Effector memory CD4-positive, alpha-beta T cell (primary cell): ENCODE measurements at regions not wholly inside any gene's neighbourhood (a gene's known extent, or its start where the extent isn't known, plus 50 kb on each side); places are given as distances from the start of the nearest gene placed in this dataset.

Source experiments
- DNase-seq, 3 donors: peaks; one replicate each; pipeline ENCODE4 v3.0.0-alpha.2; 2020
- H3K27ac ChIP-seq: 2 replicates; pipeline ENCODE4 v1.7.0; 2013; ENCODE audit warnings: mild to moderate bottlenecking, low read length, moderate library complexity; ENCODE audit not compliant: insufficient read depth, poor library complexity, severe bottlenecking
- H3K27me3 ChIP-seq: replicated peaks from 2 replicates; pipeline ENCODE4 v1.7.0; 2013; ENCODE audit warnings: mild to moderate bottlenecking, low read length; ENCODE audit not compliant: insufficient read depth, control insufficient read depth, poor library complexity, severe bottlenecking
- H3K36me3 ChIP-seq: 2 replicates; pipeline ENCODE4 v1.7.0; 2013; ENCODE audit warnings: mild to moderate bottlenecking, low read length, moderate library complexity; ENCODE audit not compliant: control insufficient read depth, insufficient read depth
- H3K4me1 ChIP-seq: 2 replicates; pipeline ENCODE4 v1.7.0; 2013; ENCODE audit warnings: low read length, mild to moderate bottlenecking; ENCODE audit not compliant: control insufficient read depth, insufficient read depth, poor library complexity, severe bottlenecking
- H3K4me3 ChIP-seq: 2 replicates; pipeline ENCODE4 v1.7.0; 2013; ENCODE audit warnings: low read length, low read depth, mild to moderate bottlenecking; ENCODE audit not compliant: insufficient read depth, poor library complexity, severe bottlenecking
- H3K9me3 ChIP-seq: 2 replicates; pipeline ENCODE4 v1.7.0; 2013; ENCODE audit warnings: mild to moderate bottlenecking, low read length, moderate library complexity; ENCODE audit not compliant: control insufficient read depth

DNA sequence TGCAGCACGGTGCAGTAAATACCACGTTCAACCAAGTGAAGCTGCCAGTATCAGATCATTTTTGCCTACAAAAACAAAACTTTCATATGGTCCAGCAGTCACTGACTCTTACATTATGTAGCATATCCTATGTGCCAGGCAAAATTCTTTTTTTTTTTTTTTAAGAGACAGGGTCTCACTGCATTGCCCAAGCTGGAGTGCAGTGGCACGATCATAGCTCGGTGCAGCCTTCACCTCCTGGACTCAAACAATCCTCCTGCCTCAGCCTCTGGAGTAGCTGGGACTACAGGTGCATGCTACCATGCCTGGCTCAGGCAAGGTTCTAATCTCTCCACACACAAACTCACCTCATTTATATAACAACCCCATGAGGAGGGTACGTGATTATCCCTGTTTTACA is 208.6 kb upstream of the JARID2 start:
- Histone ChIP-seq H3K4me3 (no peak overlapping the region), H3K36me3 (no peaks in the 10 kb centered on the region), H3K9me3 (no peaks in the 10 kb centered on the region), H3K27ac (no peak overlapping the region), H3K27me3 (no peaks in the 10 kb centered on the region), H3K4me1 (no peaks in the 10 kb centered on the region)
- no peak for DNase-seq

GRCh38 chr6:15038013-15038791 is 207.7 kb upstream of the JARID2 start:
- no peak overlapping the region for H3K4me3 ChIP-seq
- no peak for DNase-seq
- no peak overlapping the region for H3K27ac ChIP-seq
- H3K4me1 ChIP-seq: no peaks in the 10 kb centered on the region
- no peaks in the 10 kb centered on the region for H3K27me3 ChIP-seq
- H3K36me3 ChIP-seq: no peaks in the 10 kb centered on the region
- H3K9me3 ChIP-seq: no peaks in the 10 kb centered on the region

DNA sequence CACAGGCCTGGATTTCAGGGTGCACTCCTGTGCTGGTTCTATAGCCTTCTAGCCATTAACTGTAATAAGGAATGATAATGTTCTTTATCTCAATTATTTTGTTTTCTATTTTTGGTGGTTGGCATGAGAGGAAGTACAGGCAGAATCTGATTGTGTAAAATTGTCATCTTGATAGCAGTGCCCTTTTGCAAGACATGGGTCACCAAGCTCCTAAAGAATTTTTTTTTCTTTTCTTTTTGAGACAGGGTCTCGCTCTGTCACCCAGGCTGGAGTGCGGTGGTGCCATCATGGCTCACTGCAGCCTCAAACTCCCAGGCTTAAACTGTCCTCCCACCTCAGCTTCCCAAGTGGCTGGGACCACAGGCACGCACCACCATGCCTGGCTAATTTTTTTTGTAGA is 206.7 kb upstream of the JARID2 start:
- H3K27ac ChIP-seq: no peak overlapping the region
- H3K4me3 ChIP-seq: no peak overlapping the region
- no peaks in the 10 kb centered on the region for H3K27me3 ChIP-seq
- H3K36me3 ChIP-seq: no peaks in the 10 kb centered on the region
- no peaks in the 10 kb centered on the region for H3K9me3 ChIP-seq
- H3K4me1 ChIP-seq: no peaks in the 10 kb centered on the region
- no peak for DNase-seq

- no peak overlapping the region for H3K27ac ChIP-seq
- no peaks in the 10 kb centered on the region for H3K36me3 ChIP-seq
- no peaks in the 10 kb centered on the region for H3K27me3 ChIP-seq
- H3K4me1 ChIP-seq: no peaks in the 10 kb centered on the region
- no peaks in the 10 kb centered on the region for H3K9me3 ChIP-seq
- DNase-seq: no peak
- H3K4me3 ChIP-seq: no peak overlapping the region
Observed at GRCh38 chr6:15042938-15043337, 202.9 kb upstream of the JARID2 start.

GRCh38 chr6:15044146-15044882 is 201.6 kb upstream of the JARID2 start:
- no peak overlapping the region for H3K27ac ChIP-seq

GRCh38 chr6:15044948-15045347 is 200.9 kb upstream of the JARID2 start:
- H3K4me1 ChIP-seq: no peaks in the 10 kb centered on the region
- H3K27ac ChIP-seq: no peak overlapping the region
- no peaks in the 10 kb centered on the region for H3K9me3 ChIP-seq
- H3K27me3 ChIP-seq: no peaks in the 10 kb centered on the region
- no peak for DNase-seq
- no peak overlapping the region for H3K4me3 ChIP-seq
- H3K36me3 ChIP-seq: no peaks in the 10 kb centered on the region

More at GRCh38 chr6:15044146-15044882, 201.6 kb upstream of the JARID2 start:
- Histone ChIP-seq H3K27me3 (no peaks in the 10 kb centered on the region), H3K4me1 (no peaks in the 10 kb centered on the region), H3K4me3 (no peak overlapping the region), H3K36me3 (no peaks in the 10 kb centered on the region), H3K9me3 (no peaks in the 10 kb centered on the region)
- no peak for DNase-seq

DNA sequence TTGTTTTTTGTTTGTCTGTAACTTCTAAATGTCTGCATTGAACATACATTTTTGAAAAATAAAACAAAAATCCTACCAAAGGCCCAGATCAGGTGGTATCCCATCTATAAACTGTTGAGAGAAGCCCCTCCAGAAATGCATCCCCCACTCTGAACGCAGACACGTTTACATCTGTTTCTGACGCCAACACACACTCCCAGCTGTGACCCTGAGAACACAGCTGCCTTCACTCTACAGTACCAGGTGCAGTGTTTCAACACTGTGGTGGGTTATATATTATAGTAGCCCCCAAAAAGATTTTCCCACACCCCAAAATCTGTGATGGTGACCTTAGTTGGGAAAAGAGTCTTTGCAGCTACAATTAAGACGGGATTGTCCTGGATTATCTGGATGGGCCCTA is 199.1 kb upstream of the JARID2 start:
- Histone ChIP-seq H3K27ac (no peak overlapping the region), H3K36me3 (no peaks in the 10 kb centered on the region)
- no peak for DNase-seq

GRCh38 chr6:15048367-15048766 is 197.5 kb upstream of the JARID2 start:
- H3K9me3 ChIP-seq: no peaks in the 10 kb centered on the region
- no peak overlapping the region for H3K4me3 ChIP-seq
- H3K4me1 ChIP-seq: no peaks in the 10 kb centered on the region
- DNase-seq: no peak
- no peaks in the 10 kb centered on the region for H3K36me3 ChIP-seq
- H3K27ac ChIP-seq: no peak overlapping the region
- H3K27me3 ChIP-seq: no peaks in the 10 kb centered on the region

More for the DNA sequence above, 199.1 kb upstream of the JARID2 start:
- Histone ChIP-seq H3K4me3 (no peak overlapping the region), H3K4me1 (no peaks in the 10 kb centered on the region), H3K9me3 (no peaks in the 10 kb centered on the region), H3K27me3 (no peaks in the 10 kb centered on the region)

DNA sequence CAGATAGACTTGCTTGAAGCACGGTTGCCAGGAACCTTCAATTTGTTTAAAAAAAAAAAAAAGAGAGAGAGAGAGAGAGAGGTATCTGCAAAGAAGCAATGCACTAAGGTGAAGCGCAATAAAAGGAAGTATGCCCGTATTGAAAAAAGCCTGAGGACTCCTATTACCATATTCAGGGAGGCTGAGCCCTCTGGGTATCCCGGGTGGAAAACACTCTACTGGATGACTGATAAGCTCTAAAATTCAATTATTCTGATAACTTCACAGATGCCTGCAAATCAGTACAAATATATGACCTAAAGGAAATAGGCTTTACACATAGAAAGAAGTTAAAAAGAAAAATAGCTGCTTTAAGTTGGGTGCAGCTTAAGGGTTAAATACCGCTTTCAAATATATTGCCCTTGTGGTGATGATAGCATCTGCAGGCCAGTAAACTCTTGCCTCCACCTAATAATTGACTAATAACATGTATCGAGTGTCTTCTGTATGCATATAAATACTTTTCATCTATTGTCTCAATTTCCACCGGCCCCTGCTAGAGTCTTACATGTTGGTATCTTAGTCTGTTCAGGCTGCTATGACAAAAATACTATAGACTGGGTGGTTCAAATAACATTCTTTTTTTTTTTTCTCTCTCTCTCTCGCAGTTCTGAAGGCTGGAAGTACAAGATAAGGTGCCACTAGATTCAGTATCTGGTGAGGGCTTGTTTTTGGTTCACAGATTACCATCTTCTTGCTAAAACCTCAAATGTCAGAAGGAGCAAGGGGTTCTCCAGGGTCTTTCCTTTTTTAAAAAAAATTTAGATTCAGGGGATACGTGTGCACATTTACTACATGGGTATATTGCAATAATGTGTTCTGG is 187.4 kb upstream of the JARID2 start:
- Histone ChIP-seq H3K27me3 (no peaks in the 10 kb centered on the region), H3K9me3 (no peaks in the 10 kb centered on the region), H3K4me3 (no peak overlapping the region), H3K4me1 (no peaks in the 10 kb centered on the region), H3K27ac (no peak overlapping the region), H3K36me3 (no peaks in the 10 kb centered on the region)
- no peak for DNase-seq
